ENCODE measurements at regions not wholly inside any gene's neighbourhood (a gene's known extent, or its start where the extent isn't known, plus 50 kb on each side); places are given as distances from the start of the nearest gene placed in this dataset.

DNA sequence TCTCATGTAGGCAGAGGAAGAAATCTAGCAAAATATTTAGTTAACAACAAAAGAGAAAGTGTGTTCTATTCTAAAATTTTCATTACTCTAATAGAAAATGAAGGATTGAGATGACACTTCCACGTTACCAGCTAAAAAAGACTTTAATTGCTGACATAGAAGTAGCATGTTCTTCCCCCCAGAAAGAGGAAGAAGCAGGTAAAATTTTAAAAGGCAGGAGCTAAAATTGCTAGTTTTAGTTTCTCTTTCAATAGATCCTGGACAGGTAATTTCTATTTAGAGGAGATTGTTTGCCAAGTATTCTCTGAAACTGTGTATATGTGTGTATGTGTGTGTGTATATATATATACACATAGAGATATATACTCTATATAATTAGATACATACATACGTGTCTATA is 248.1 kb upstream of the FMN2 start:
- ATAC-seq (ENCODE audit: low FRiP score) (no peak), DNase-seq (ENCODE audit: low spot score) (no peak)
- TF ChIP-seq CTCF (IDR thresholded peaks at IDR 0.05) = no peak

GRCh38 chr1:239844833-239845232 is 246.8 kb upstream of the FMN2 start:
- ATAC-seq (ENCODE audit: low FRiP score) (no peak), DNase-seq (ENCODE audit: low spot score) (no peak)
- TF ChIP-seq CTCF (IDR thresholded peaks at IDR 0.05) = no peak

GRCh38 chr1:239854922-239855321 is 236.8 kb upstream of the FMN2 start:
- DNase-seq (ENCODE audit: low spot score) = no peak

DNA sequence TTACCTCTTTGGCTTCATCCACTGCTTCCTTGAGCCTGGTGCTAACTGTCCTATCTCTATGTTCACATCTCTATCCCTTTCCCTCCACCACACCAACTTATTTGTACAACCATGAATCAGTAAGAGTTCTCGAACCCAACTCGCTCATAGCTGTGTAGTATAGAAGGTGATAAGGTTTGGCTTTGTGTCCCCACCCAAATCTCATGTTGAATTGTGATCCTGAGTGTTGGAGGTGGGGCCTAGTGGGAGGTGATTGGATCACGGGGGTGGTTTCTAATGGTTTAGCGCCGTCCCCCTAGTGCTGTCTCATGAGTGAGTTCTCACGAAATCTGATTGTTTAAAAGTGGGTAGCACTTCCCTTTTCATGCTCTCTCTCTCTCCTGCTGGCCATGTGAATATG is 235.6 kb upstream of the FMN2 start:
- ATAC-seq (ENCODE audit: low FRiP score) (no peak), DNase-seq (ENCODE audit: low spot score) (no peak)
- TF ChIP-seq CTCF (IDR thresholded peaks at IDR 0.05) = no peak

More at GRCh38 chr1:239854922-239855321, 236.8 kb upstream of the FMN2 start:
- no peak for ATAC-seq (ENCODE audit: low FRiP score)
- TF ChIP-seq CTCF (IDR thresholded peaks at IDR 0.05) = no peak

- no peak for DNase-seq (ENCODE audit: low spot score)
- TF ChIP-seq CTCF (IDR thresholded peaks at IDR 0.05) = no peak
- no peak for ATAC-seq (ENCODE audit: low FRiP score)
Measured at GRCh38 chr1:239856924-239857323, 234.8 kb upstream of the FMN2 start.

- TF ChIP-seq CTCF (IDR thresholded peaks at IDR 0.05) = no peak
- DNase-seq (ENCODE audit: low spot score) (no peak), ATAC-seq (ENCODE audit: low FRiP score) (no peak)
Measured at GRCh38 chr1:239858057-239858456, 233.6 kb upstream of the FMN2 start.

GRCh38 chr1:239858529-239858928 is 233.2 kb upstream of the FMN2 start:
- ATAC-seq (ENCODE audit: low FRiP score) (no peak), DNase-seq (ENCODE audit: low spot score) (no peak)
- TF ChIP-seq CTCF (IDR thresholded peaks at IDR 0.05) = no peak

Data from omental fat pad (tissue), 3 donors.